ENCODE measurements at regions not wholly inside any gene's neighbourhood (a gene's known extent, or its start where the extent isn't known, plus 50 kb on each side); places are given as distances from the start of the nearest gene placed in this dataset.

GRCh38 chr1:201737352-201738060 is 91.5 kb upstream of the IPO9 start:
- 5 to 9% methylated on average over 5 of the region's 5 CpGs for WGBS, 2 experiments (ENCODE audit: low coverage in 1 of 2, low lambda C conversion rate in 2 of 2, missing lambda C conversion rate in 2 of 2)
- Histone ChIP-seq H3K9ac (peak overlapping the region; percentile 92), H3K4me1 (ENCODE audit: insufficient read depth) (peaks cover 59% of the 10 kb centered on the region), H3F3A (ENCODE audit: insufficient read depth) (peaks cover 56% of the 10 kb centered on the region), H3K36me3 (ENCODE audit: low read depth) (no peaks in the 10 kb centered on the region), H3K4me2 (ENCODE audit: unreplicated experiment) (peak overlapping the region; percentile 94), H2AFZ (no peak overlapping the region), H4K20me1 (ENCODE audit: insufficient read depth) (no peaks in the 10 kb centered on the region), H3K79me2 (ENCODE audit: insufficient read depth) (peaks cover 100% of the 10 kb centered on the region), H3K4me3 (no peak overlapping the region), H3K27ac (peak overlapping the region; percentile 76), H3K9me3 (ENCODE audit: low read depth) (no peaks in the 10 kb centered on the region), H3K27me3 (replicated peaks; ENCODE audit: insufficient read depth) (no peaks in the 10 kb centered on the region), H3K9me2 (ENCODE audit: insufficient read depth) (no peaks in the 10 kb centered on the region)
- TF ChIP-seq EZH2phosphoT487 (IDR thresholded peaks at IDR 0.05; ENCODE audit: insufficient read depth, low read depth) (no peak), EZH2 (IDR thresholded peaks at IDR 0.05; ENCODE audit: insufficient read depth, poor library complexity, severe bottlenecking) (no peak)
- peak; percentile 90 for DNase-seq
- in situ Hi-C loops (cut with MboI): no loop called here

DNA sequence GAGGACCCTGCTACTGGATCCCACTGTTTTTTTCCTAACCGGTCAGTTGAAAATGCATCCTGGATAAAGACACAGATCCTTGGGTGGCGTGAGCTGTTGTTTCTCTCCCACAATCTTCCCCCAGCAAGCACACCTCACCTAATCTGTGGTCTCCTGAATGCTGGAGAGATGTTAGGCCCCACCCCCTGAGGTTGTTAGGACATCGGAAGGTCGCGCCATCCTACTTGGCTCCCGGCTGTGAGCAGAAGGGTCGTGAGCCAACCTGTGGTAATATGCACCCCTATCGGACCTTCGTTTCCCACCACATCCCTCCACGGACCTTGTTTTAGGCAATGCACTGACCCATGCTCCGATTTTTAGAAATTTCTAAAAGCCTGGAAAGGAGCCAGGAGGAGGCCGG is 89.9 kb upstream of the IPO9 start:
- peak overlapping the region; percentile 76 for H3K27ac ChIP-seq
- peaks cover 6% of the 10 kb centered on the region; the same call in 1 of the 2 replicates for H3K36me3 ChIP-seq (ENCODE audit: low read depth)
- peak overlapping the region; percentile 92 for H3K9ac ChIP-seq
- in situ Hi-C loops (cut with MboI): no loop called here
- H3K79me2 ChIP-seq (ENCODE audit: insufficient read depth): peaks cover 100% of the 10 kb centered on the region
- H3K4me3 ChIP-seq: peak overlapping the region; percentile 85
- H3F3A ChIP-seq (ENCODE audit: insufficient read depth): peaks cover 64% of the 10 kb centered on the region
- DNase-seq: peak; percentile 46
- H3K9me2 ChIP-seq (ENCODE audit: insufficient read depth): no peaks in the 10 kb centered on the region
- peak overlapping the region; percentile 94 for H3K4me2 ChIP-seq (ENCODE audit: unreplicated experiment)
- 11 to 15% methylated on average over 12 of the region's 12 CpGs for WGBS, 2 experiments (ENCODE audit: low coverage in 1 of 2, low lambda C conversion rate in 2 of 2, missing lambda C conversion rate in 2 of 2)
- H3K4me1 ChIP-seq (ENCODE audit: insufficient read depth): peaks cover 65% of the 10 kb centered on the region
- TF ChIP-seq EZH2 (IDR thresholded peaks at IDR 0.05; ENCODE audit: insufficient read depth, poor library complexity, severe bottlenecking) (no peak), EZH2phosphoT487 (IDR thresholded peaks at IDR 0.05; ENCODE audit: insufficient read depth, low read depth) (no peak)
- H2AFZ ChIP-seq: no peak overlapping the region
- H3K9me3 ChIP-seq (ENCODE audit: low read depth): no peaks in the 10 kb centered on the region
- no peaks in the 10 kb centered on the region for H3K27me3 ChIP-seq (replicated peaks; ENCODE audit: insufficient read depth)
- 0 out of 2 replicates have a peak, but pooled peaks cover 4% of the 10 kb centered on the region for H4K20me1 ChIP-seq (ENCODE audit: insufficient read depth)

DNA sequence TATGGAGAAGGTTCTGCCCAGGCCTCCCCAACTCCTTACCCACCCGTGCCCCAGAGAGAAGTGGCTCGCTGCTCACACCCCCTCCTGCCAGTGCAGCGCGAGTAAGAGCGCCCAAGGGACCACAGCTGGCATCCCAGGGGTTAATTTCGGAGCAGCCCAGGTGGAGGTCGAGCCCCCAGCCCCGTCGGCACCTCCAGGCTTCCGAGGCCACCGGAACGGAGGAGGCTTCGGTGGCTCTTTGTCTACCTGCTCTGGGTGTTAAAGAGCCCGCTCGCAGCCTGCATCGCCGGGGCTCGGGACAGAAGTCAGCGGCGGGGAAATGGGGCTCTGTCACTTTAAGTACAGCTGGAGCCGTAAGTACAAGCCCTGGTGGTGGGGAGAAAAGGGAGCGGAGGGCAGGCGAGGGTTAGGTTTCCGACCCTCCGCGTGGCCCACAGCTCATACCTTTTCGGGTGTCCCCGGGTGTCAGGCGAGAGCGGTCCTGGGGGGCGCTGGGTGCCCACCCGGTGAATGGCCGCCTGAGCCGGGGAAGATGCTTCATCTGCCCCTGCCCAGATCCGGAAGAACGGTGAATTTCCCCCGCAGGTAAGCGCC is 89.4 kb upstream of the IPO9 start:
- no peak overlapping the region for H2AFZ ChIP-seq
- H4K20me1 ChIP-seq (ENCODE audit: insufficient read depth): 0 out of 2 replicates have a peak, but pooled peaks cover 4% of the 10 kb centered on the region
- no peaks in the 10 kb centered on the region for H3K9me3 ChIP-seq (ENCODE audit: low read depth)
- H3K27me3 ChIP-seq (replicated peaks; ENCODE audit: insufficient read depth): no peaks in the 10 kb centered on the region
- H3K79me2 ChIP-seq (ENCODE audit: insufficient read depth): peaks cover 100% of the 10 kb centered on the region
- H3K9ac ChIP-seq: peak overlapping the region; percentile 92
- peak; percentile 82 for DNase-seq
- in situ Hi-C loops (cut with MboI): no loop called here
- peaks cover 68% of the 10 kb centered on the region for H3F3A ChIP-seq (ENCODE audit: insufficient read depth)
- H3K4me1 ChIP-seq (ENCODE audit: insufficient read depth): peaks cover 70% of the 10 kb centered on the region
- H3K4me3 ChIP-seq: peak overlapping the region; percentile 85
- H3K27ac ChIP-seq: peak overlapping the region; percentile 76
- H3K36me3 ChIP-seq (ENCODE audit: low read depth): peaks cover 9% of the 10 kb centered on the region; the same call in 1 of the 2 replicates
- H3K9me2 ChIP-seq (ENCODE audit: insufficient read depth): no peaks in the 10 kb centered on the region
- peak overlapping the region; percentile 94 for H3K4me2 ChIP-seq (ENCODE audit: unreplicated experiment)
- TF ChIP-seq EZH2 (IDR thresholded peaks at IDR 0.05; ENCODE audit: insufficient read depth, poor library complexity, severe bottlenecking) (no peak), EZH2phosphoT487 (IDR thresholded peaks at IDR 0.05; ENCODE audit: insufficient read depth, low read depth) (no peak)
- 2% methylated on average over 30 to 32 of the region's 38 CpGs for WGBS, 2 experiments (ENCODE audit: low coverage in 1 of 2, low lambda C conversion rate in 2 of 2, missing lambda C conversion rate in 2 of 2)

DNA sequence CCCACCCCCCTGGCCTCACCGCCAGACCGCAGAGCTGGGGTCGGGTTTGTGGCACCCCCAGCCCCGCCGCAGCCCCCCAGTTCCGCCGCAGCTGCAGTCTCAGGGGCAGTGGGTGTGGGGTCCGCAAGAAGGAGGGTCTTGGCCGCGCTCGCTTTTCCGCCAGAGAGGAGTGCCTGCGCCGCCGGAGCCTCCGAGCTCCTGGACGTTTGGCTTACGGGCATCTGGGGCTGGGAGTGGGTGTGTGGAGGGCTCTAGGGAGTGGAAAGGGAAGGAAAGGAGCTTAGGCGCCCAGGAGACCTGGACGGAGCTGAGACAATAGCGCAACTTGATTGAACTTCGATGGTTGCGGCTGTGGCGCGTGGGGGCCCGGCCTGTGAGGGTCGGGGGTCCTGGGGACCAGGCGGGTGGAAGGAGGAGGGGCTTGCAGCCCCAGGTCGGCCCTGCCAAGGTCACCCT is 88.8 kb upstream of the IPO9 start:
- Histone ChIP-seq H3K27me3 (replicated peaks; ENCODE audit: insufficient read depth) (no peaks in the 10 kb centered on the region), H3K9me2 (ENCODE audit: insufficient read depth) (no peaks in the 10 kb centered on the region), H3K27ac (peak overlapping the region; percentile 76), H3K4me3 (peak overlapping the region; percentile 85), H3K36me3 (ENCODE audit: low read depth) (peaks cover 9% of the 10 kb centered on the region; the same call in 1 of the 2 replicates), H3K9ac (peak overlapping the region; percentile 92), H2AFZ (no peak overlapping the region), H3K4me1 (ENCODE audit: insufficient read depth) (peaks cover 75% of the 10 kb centered on the region), H3F3A (ENCODE audit: insufficient read depth) (peaks cover 72% of the 10 kb centered on the region), H3K4me2 (ENCODE audit: unreplicated experiment) (peak overlapping the region; percentile 94), H3K79me2 (ENCODE audit: insufficient read depth) (peaks cover 99% of the 10 kb centered on the region), H3K9me3 (ENCODE audit: low read depth) (no peaks in the 10 kb centered on the region), H4K20me1 (ENCODE audit: insufficient read depth) (0 out of 2 replicates have a peak, but pooled peaks cover 4% of the 10 kb centered on the region)
- in situ Hi-C loops (cut with MboI): no loop called here
- WGBS, 2 experiments (ENCODE audit: low coverage in 1 of 2, low lambda C conversion rate in 2 of 2, missing lambda C conversion rate in 2 of 2): 3 to 4% methylated on average over 29 of the region's 29 CpGs
- TF ChIP-seq EZH2 (IDR thresholded peaks at IDR 0.05; ENCODE audit: insufficient read depth, poor library complexity, severe bottlenecking) (no peak), EZH2phosphoT487 (IDR thresholded peaks at IDR 0.05; ENCODE audit: insufficient read depth, low read depth) (no peak)
- DNase-seq: peak; percentile 61

Measured in GM23248 (cell line).